AG04450 (cell line): ENCODE measurements at regions not wholly inside any gene's neighbourhood (a gene's known extent, or its start where the extent isn't known, plus 50 kb on each side); places are given as distances from the start of the nearest gene placed in this dataset.

ENCODE experiments used
- CTCF ChIA-PET: fragments of 300-600, 350-600 bp; formaldehyde crosslinking; extraction: SDS; loops from one replicate; lab custom pipeline; 2022; ENCODE audit warnings: antibody characterized with exemption, inconsistent platforms; lab: Charles Lee
- POLR2A ChIA-PET: fragments of 350-600 bp; formaldehyde crosslinking; extraction: SDS; loops from one replicate; lab custom pipeline; 2021; ENCODE audit warnings: antibody characterized with exemption, inconsistent platforms; lab: Yijun Ruan, JAX
- DNase-seq: peaks from one replicate; pipeline ENCODE4 v3.0.0-alpha.2; 2011; ENCODE audit warnings: low read depth, low spot score
- H3K27ac ChIP-seq: one replicate; pipeline ENCODE4 v1.5.1; 2012; ENCODE audit warnings: low read depth, low read length, control low read depth
- H3K27me3 ChIP-seq: one replicate; pipeline ENCODE4 v1.6.0; 2012; ENCODE audit warnings: low read length; ENCODE audit not compliant: control insufficient read depth, insufficient read depth
- H3K4me3 ChIP-seq: 2 replicates; pipeline ENCODE4 v1.5.1; 2011; ENCODE audit warnings: mild to moderate bottlenecking, low read depth, low read length, control low read depth
- H3K9me3 ChIP-seq: 2 replicates; pipeline ENCODE4 v1.5.1; 2012; ENCODE audit warnings: low read length; ENCODE audit not compliant: control insufficient read depth, insufficient read depth
- CTCF ChIP-seq: IDR thresholded peaks from 2 replicates; pipeline ENCODE4 v1.5.1; 2011; ENCODE audit warnings: low read depth, low read length, control low read depth, inconsistent platforms

- DNase-seq = no peak
- CTCF ChIA-PET = no interaction called here
- no peaks in the 10 kb centered on the region for H3K9me3 ChIP-seq
- POLR2A ChIA-PET = no interaction called here
- no peak overlapping the region for H3K4me3 ChIP-seq
- peaks cover 2% of the 10 kb centered on the region for H3K27me3 ChIP-seq
- no peak for TF ChIP-seq CTCF
- no peak overlapping the region for H3K27ac ChIP-seq
Observed at GRCh38 chr6:15832841-15833240, 170.0 kb upstream of the DTNBP1 start.

GRCh38 chr6:15829156-15829555 is 166.3 kb upstream of the DTNBP1 start:
- Histone ChIP-seq H3K27me3 (peaks cover 2% of the 10 kb centered on the region), H3K27ac (no peak overlapping the region), H3K4me3 (no peak overlapping the region), H3K9me3 (no peaks in the 10 kb centered on the region)
- ChIA-PET CTCF (no interaction called here), POLR2A (no interaction called here)
- no peak for TF ChIP-seq CTCF
- DNase-seq = no peak

GRCh38 chr6:15827496-15828255 is 164.8 kb upstream of the DTNBP1 start:
- Histone ChIP-seq H3K27ac (no peak overlapping the region), H3K9me3 (no peaks in the 10 kb centered on the region), H3K27me3 (peaks cover 2% of the 10 kb centered on the region), H3K4me3 (no peak overlapping the region)
- TF ChIP-seq CTCF = no peak
- CTCF ChIA-PET = no interaction called here
- POLR2A ChIA-PET = no interaction called here
- no peak for DNase-seq

GRCh38 chr6:15826814-15827318 is 164.0 kb upstream of the DTNBP1 start:
- no peak for DNase-seq
- ChIA-PET CTCF (no interaction called here), POLR2A (no interaction called here)
- Histone ChIP-seq H3K27me3 (peaks cover 2% of the 10 kb centered on the region), H3K9me3 (no peaks in the 10 kb centered on the region), H3K4me3 (no peak overlapping the region), H3K27ac (no peak overlapping the region)
- no peak for TF ChIP-seq CTCF

GRCh38 chr6:15825332-15825930 is 162.6 kb upstream of the DTNBP1 start:
- Histone ChIP-seq H3K27ac (no peak overlapping the region), H3K4me3 (no peak overlapping the region), H3K27me3 (peaks cover 4% of the 10 kb centered on the region), H3K9me3 (no peaks in the 10 kb centered on the region)
- TF ChIP-seq CTCF = no peak
- ChIA-PET POLR2A (no interaction called here), CTCF (interaction anchor here (1.6 kb wide), 1 partner anchor 134 kb away, joined by 3 read pairs; no protein-coding TSS in a partner anchor)
- DNase-seq = no peak
